Stimulated activated CD8-positive, alpha-beta memory T cell treated with anti-CD3 and anti-CD28 coated beads, Interleukin-12 subunit alpha, Interleukin-12 subunit beta, amount 100 ng/mL, for 24 hours (primary cell): ENCODE measurements at regions not wholly inside any gene's neighbourhood (a gene's known extent, or its start where the extent isn't known, plus 50 kb on each side); places are given as distances from the start of the nearest gene placed in this dataset.
"Not testable (repeated sequence)": the region's sequence is repeated elsewhere in the genome, so short reads cannot be mapped to it uniquely, and the experiment has no call there.

Source experiments
- DNase-seq: peaks from one replicate; pipeline ENCODE4 v3.0.0-alpha.2; 2020; ENCODE audit errors: extremely low read depth

- not testable (repeated sequence) for DNase-seq
Measured at GRCh38 chr12:14032191-14032590, 50.8 kb upstream of the GRIN2B start.

GRCh38 chr12:14043776-14044175 is 62.4 kb upstream of the GRIN2B start:
- DNase-seq: no peak

- no peak for DNase-seq
Measured at GRCh38 chr12:14048941-14049545, 67.6 kb upstream of the GRIN2B start.

- no peak for DNase-seq
Measured at GRCh38 chr12:14057895-14058294, 76.5 kb upstream of the GRIN2B start.

- no peak for DNase-seq
Measured at GRCh38 chr12:14058717-14059116, 77.3 kb upstream of the GRIN2B start.

GRCh38 chr12:14059548-14059947 is 78.1 kb upstream of the GRIN2B start:
- no peak for DNase-seq

- no peak for DNase-seq
Measured at GRCh38 chr12:14065616-14066015, 84.2 kb upstream of the GRIN2B start.

- no peak for DNase-seq
Measured at GRCh38 chr12:14066021-14066420, 84.6 kb upstream of the GRIN2B start.

GRCh38 chr12:14068961-14069360 is 87.6 kb upstream of the GRIN2B start:
- no peak for DNase-seq

GRCh38 chr12:14071833-14072232 is 90.4 kb upstream of the GRIN2B start:
- no peak for DNase-seq

GRCh38 chr12:14072987-14073386 is 91.6 kb upstream of the GRIN2B start:
- no peak for DNase-seq

GRCh38 chr12:14075797-14076393 is 94.5 kb upstream of the GRIN2B start:
- DNase-seq: no peak

GRCh38 chr12:14076538-14076937 is 95.1 kb upstream of the GRIN2B start:
- no peak for DNase-seq

GRCh38 chr12:14086838-14087237 is 105.4 kb upstream of the GRIN2B start:
- no peak for DNase-seq

- DNase-seq: no peak
Measured at GRCh38 chr12:14099994-14100393, 118.6 kb upstream of the GRIN2B start.

GRCh38 chr12:14101556-14101955 is 120.2 kb upstream of the GRIN2B start:
- not testable (repeated sequence) for DNase-seq

GRCh38 chr12:14111230-14111865 is 129.9 kb upstream of the GRIN2B start:
- DNase-seq: no peak

- DNase-seq: no peak
Measured at GRCh38 chr12:14113031-14113430, 131.6 kb upstream of the GRIN2B start.

GRCh38 chr12:14126692-14127091 is 145.3 kb upstream of the GRIN2B start:
- no peak for DNase-seq

- DNase-seq: no peak
Measured at GRCh38 chr12:14129611-14130195, 148.3 kb upstream of the GRIN2B start.

GRCh38 chr12:14135996-14136395 is 154.6 kb upstream of the GRIN2B start:
- no peak for DNase-seq

GRCh38 chr12:14138495-14138894 is 157.1 kb upstream of the GRIN2B start:
- DNase-seq: no peak
